HG03175 (cell line): ENCODE measurements at regions not wholly inside any gene's neighbourhood (a gene's known extent, or its start where the extent isn't known, plus 50 kb on each side); places are given as distances from the start of the nearest gene placed in this dataset.
"Not testable (repeated sequence)": the region's sequence is repeated elsewhere in the genome, so short reads cannot be mapped to it uniquely, and the experiment has no call there.

Source experiments
- ATAC-seq: cut with Tn5 transposase; IDR thresholded peaks from one replicate; pipeline ENCODE4 v1.9.1; 2021; ENCODE audit warnings: mild to moderate bottlenecking, moderate library complexity; ENCODE audit not compliant: unreplicated experiment

GRCh38 chr6:9744119-9744518 lies 670.8 kb downstream of the TFAP2A start:
- ATAC-seq, result no peak

DNA sequence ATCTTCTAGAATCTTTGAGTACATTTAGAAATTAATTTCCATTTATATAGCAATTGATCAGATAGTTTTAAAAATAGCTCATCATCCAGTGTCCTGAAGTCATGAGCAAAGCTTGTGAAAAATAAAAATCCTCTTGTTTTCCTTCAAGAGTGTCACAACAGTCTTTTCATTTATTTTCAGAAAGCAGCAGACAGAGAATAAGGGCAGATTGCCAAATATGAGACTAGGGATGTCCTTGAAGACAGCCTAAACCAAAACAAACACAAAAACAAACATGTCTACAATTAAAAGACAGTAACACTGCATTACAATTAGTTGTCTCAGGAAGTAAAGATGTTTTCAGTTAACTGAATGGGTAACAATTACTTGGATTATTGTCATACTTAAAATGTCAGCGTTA lies 682.8 kb downstream of the TFAP2A start:
- no peak for ATAC-seq

DNA sequence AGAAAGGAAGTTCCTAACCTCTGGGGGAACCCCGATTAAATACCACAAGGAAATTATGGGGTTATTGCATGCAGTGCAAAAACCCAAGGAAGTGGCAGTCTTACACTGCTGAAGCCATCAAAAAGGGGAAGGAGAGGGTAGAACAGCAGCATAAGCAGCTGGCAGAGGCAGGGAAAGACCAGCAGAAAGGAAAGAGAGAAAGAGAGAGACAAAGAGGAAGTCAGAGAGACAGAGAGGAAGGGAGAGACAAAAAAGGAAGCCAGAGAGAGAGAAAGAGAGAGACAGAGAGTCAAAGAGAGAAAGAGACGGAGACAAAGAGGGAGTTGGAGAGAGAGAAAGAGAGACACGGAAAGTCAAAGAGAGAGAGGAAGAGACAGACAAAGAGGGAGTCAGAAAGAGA lies 689.1 kb downstream of the TFAP2A start:
- ATAC-seq, result not testable (repeated sequence)

DNA sequence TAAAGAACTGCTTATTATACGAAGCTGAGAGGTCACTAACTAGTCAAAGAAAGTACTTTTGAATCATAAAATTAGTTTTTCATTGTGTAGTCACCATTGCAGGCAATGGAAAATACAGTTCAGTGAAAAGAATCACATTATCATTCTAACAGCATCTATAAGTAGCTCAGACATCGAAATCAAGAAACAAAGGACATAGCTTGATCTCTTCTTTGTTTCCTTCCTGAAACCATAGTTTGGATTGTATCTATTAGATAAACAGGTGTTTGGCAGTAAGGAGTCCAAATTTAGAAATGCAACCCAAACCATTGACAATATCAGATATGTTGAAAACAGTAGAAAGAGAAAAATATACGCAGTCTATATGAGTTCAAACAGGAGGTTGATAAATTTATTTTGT lies 697.3 kb downstream of the TFAP2A start:
- no peak for ATAC-seq

DNA sequence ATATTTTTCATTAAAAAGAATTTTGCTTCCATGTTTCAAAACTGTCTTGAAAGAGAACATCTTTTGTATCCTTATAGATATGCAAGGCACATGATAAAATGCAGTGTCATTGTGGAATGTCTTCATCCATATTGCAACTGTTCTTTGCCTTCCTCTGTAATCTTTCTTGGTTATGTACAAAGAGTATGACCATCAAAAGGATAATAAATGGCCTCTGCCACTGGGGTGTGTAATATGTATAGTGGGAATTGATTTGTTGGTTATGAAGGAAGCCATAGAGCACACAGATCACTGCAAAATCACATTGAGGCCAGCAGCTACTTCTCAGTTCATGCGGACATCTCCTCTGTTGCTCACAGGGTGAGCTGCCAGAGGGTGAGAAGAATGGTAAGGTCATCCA lies 703.5 kb downstream of the TFAP2A start:
- no peak for ATAC-seq

- no peak for ATAC-seq
These were observed 704.3 kb downstream of the TFAP2A start for GRCh38 chr6:9710574-9710973.

DNA sequence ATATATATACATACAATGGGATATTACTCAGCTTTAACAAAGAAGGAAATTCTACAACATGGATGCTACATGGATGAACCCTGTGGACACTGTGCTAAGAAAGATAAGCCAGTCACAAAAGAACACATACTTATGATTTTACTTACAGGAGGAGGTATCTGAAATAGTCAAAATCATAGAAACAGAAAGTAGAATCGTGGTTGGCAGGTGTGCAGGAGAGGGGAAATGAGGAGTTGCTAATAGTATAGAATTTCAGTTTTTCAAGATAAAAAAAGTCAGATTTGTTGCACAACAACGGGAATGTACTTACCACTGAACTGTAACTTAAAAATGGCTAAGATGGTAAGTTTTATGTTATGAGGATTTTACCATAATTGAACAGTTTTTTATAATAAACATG lies 706.3 kb downstream of the TFAP2A start:
- no peak for ATAC-seq

DNA sequence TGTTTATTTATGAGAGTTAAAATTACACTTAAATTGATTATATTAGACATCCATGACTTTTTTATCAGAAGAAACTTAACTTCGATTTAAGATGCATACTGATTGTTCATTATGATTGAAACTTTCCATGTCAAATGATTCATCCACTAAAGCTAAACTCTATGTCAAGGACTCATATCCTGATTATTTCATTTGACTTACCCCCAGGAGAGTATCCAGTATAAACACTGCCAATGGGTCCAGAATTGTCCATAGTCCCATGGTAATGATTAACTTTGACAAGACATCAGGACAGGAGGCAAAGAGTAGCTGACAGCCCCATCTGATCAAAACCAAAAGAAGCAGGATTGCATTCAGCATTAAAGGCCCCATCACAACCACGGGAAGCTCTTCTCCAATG lies 709.9 kb downstream of the TFAP2A start:
- no peak for ATAC-seq

DNA sequence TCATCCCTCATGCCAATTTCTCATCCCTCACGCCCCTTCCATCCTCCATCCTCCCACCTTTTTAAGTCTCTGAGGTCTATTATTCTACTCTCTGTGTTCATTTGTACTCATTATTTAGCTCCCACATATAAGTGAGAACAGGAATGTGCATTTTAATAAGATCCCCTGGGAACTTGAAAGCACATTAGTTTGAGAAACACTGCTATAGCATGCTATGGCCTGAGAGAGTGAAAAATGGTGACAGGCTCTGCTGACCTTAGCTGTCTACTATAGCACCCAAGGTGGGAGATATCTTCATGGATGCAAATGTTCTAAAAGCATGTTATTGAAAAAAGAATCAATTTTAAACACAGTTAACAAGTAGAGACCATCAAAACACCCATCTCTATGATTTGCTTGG lies 712.0 kb downstream of the TFAP2A start:
- no peak for ATAC-seq

- no peak for ATAC-seq
These were observed 715.0 kb downstream of the TFAP2A start for GRCh38 chr6:9699888-9700287.

GRCh38 chr6:9697263-9697931 lies 717.5 kb downstream of the TFAP2A start:
- no peak for ATAC-seq

DNA sequence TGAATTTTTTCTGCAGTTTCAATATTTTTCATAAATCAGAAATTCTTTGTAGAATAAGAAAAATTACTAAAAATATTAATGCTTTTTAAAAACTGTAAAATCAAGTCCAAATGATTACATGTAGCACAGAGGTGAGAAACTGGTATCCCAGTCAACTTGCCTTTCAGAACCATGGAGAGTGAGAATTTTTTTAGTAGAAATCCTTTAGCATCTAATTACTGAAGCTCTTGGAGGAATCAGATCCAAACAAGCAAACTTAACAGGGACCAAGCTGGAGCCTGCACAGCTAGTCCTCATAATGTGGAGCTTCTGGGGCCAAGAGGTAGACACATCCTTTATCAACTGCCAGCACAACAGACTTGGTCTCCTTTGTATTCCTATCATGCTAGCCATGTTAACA lies 724.5 kb downstream of the TFAP2A start:
- ATAC-seq, result no peak

GRCh38 chr6:9680727-9681126 lies 734.1 kb downstream of the TFAP2A start:
- not testable (repeated sequence) for ATAC-seq

- ATAC-seq, result no peak
These were observed 739.8 kb downstream of the TFAP2A start for GRCh38 chr6:9675122-9675521.

DNA sequence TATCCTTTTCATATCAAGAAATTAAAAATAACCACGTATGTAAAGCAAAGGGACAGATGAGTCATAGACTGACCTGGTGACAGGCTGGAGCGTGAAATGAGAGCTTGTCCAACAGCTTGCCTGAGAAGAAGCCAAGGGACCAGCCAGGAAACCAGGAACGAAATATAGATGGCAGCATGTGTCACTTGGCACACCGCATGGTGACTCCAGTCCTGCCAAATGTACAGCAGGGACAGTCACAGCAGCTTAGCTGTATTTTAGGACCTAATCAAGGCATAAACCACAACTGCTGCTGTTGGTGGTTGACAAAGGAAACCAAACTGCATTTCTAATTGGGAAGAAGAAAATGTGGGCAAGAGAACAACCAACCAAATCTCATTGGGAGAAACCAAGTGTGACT lies 755.0 kb downstream of the TFAP2A start:
- no peak for ATAC-seq

DNA sequence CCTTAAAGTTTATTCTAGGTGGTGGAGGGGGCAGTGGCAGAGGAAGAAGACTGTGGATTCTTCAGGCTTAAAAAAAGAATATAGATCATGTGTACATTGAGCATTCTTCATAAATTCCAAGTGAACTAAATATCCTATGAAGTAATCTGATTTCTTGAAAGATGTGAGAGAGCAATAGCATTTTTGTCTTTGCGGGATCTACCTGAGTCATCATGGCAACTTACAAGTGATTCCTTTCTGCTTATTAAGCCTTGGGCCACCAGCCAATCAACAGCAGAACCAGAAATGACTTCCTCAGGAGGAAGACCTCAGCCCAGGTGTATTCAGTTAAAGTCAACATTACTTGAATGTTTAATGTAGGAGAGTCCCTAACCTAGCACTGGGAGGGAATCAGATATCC lies 756.9 kb downstream of the TFAP2A start:
- no peak for ATAC-seq

DNA sequence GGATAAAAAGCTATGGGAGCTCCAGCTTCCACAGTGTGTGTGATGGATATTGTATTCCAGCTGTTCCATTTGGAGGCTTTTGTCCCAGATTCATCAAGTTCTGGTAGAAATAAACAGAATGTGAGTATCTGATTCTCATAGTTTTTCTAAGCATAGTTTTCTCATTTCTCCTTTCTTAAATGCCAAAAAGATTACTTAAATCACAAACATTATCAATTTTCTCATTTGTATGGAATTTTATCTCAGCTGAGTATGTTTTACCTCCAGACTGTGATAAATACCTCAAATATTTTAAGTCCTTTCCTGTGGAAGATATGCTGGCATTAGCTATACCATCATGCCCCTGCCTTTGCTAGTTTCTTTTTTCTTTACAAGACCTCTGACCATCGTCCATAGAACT lies 767.3 kb downstream of the TFAP2A start:
- no peak for ATAC-seq

DNA sequence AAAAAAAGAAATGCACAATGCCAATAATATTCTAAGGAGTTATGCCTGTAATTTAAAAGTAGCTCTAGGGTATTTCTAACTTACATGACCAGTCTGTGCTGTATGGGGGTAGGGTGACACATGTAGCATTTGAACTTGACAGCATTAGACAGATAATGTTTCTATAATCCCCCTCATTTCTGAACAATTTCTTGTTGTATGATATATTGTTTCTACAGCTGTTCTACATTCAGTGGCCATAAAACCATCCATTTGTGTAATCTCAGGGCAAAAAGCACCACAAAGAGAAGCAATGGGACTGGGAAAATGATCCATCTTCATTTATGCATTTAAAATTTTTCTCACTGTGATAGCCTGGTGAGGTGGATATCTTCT lies 767.8 kb downstream of the TFAP2A start:
- ATAC-seq, result no peak

GRCh38 chr6:9646342-9647070 lies 768.4 kb downstream of the TFAP2A start:
- no peak for ATAC-seq

GRCh38 chr6:9638861-9639260 lies 776.0 kb downstream of the TFAP2A start:
- ATAC-seq, result no peak

- ATAC-seq, result no peak
These were observed 780.1 kb downstream of the TFAP2A start for GRCh38 chr6:9634776-9635175.

GRCh38 chr6:9632026-9632425 lies 782.8 kb downstream of the TFAP2A start:
- no peak for ATAC-seq

GRCh38 chr6:9628819-9629218 lies 786.1 kb downstream of the TFAP2A start:
- no peak for ATAC-seq
